GM19035 (cell line): ENCODE measurements at regions not wholly inside any gene's neighbourhood (a gene's known extent, or its start where the extent isn't known, plus 50 kb on each side); places are given as distances from the start of the nearest gene placed in this dataset.

Source experiments
- ATAC-seq: cut with Tn5 transposase; IDR thresholded peaks from one replicate; pipeline ENCODE4 v1.9.1; 2021; ENCODE audit not compliant: unreplicated experiment

- no peak for ATAC-seq
Observed at GRCh38 chr5:8316608-8317280, 447.8 kb downstream of the MTRR start.

GRCh38 chr5:8317335-8317734 is 448.4 kb downstream of the MTRR start:
- no peak for ATAC-seq

GRCh38 chr5:8320244-8320643 is 451.3 kb downstream of the MTRR start:
- no peak for ATAC-seq

GRCh38 chr5:8321272-8321671 is 452.3 kb downstream of the MTRR start:
- ATAC-seq: no peak

GRCh38 chr5:8322484-8322883 is 453.5 kb downstream of the MTRR start:
- no peak for ATAC-seq

GRCh38 chr5:8327016-8327415 is 458.1 kb downstream of the MTRR start:
- ATAC-seq: no peak

- ATAC-seq: no peak
Observed at GRCh38 chr5:8329773-8330172, 460.8 kb downstream of the MTRR start.

GRCh38 chr5:8332666-8333445 is 463.9 kb downstream of the MTRR start:
- ATAC-seq: no peak

GRCh38 chr5:8333485-8333884 is 464.5 kb downstream of the MTRR start:
- ATAC-seq: no peak

- no peak for ATAC-seq
Observed at GRCh38 chr5:8333977-8334376, 465.0 kb downstream of the MTRR start.

GRCh38 chr5:8340261-8340660 is 471.3 kb downstream of the MTRR start:
- ATAC-seq: no peak

GRCh38 chr5:8340739-8341344 is 471.9 kb downstream of the MTRR start:
- no peak for ATAC-seq

- no peak for ATAC-seq
Observed at GRCh38 chr5:8341406-8341805, 472.5 kb downstream of the MTRR start.

- ATAC-seq: no peak
Observed at GRCh38 chr5:8347984-8348383, 479.0 kb downstream of the MTRR start.

GRCh38 chr5:8349855-8350254 is 480.9 kb downstream of the MTRR start:
- ATAC-seq: peak; percentile 96

GRCh38 chr5:8350644-8351339 is 481.8 kb downstream of the MTRR start:
- ATAC-seq: no peak

GRCh38 chr5:8355981-8356380 is 487.0 kb downstream of the MTRR start:
- no peak for ATAC-seq

- ATAC-seq: no peak
Observed at GRCh38 chr5:8360012-8360411, 491.1 kb downstream of the MTRR start.

- no peak for ATAC-seq
Observed at GRCh38 chr5:8362495-8362894, 493.5 kb downstream of the MTRR start.

GRCh38 chr5:8363138-8363537 is 494.2 kb downstream of the MTRR start:
- no peak for ATAC-seq

- ATAC-seq: no peak
Observed at GRCh38 chr5:8366266-8366665, 497.3 kb downstream of the MTRR start.

- ATAC-seq: no peak
Observed at GRCh38 chr5:8376478-8376877, 507.5 kb downstream of the MTRR start.
